ENCODE measurements at regions not wholly inside any gene's neighbourhood (a gene's known extent, or its start where the extent isn't known, plus 50 kb on each side); places are given as distances from the start of the nearest gene placed in this dataset.

DNA sequence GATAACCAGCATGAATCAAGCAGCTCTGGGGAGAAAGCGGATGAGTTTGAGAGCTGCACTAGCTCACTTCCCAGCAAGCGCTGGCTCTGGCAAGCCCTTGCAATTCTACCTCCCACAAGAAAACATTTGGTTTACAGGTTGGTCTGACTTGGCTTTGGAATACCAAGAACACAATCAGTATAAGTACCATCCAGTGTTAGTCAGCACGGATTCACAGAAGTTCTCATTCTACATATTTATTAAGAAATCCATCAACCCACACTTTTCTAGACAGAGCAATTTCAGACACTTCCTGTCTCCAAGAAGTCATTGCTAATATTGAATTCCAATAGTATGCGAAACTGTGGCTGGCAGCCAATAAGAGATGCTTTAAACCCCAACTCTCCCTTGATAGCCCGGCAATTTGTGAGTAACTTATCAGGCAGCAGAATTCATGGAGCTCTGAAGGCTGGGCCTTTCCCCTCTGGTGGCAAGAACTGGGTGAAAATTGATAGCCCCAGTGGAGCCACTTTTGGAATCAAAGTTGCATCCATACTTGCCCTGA is 59.4 kb upstream of the WASF3 start:
- TF ChIP-seq POLR2AphosphoS5 (IDR thresholded peaks at IDR 0.05) (no peak), POLR2A (IDR thresholded peaks at IDR 0.05) (no peak)
- TF ChIP-seq, protein P1, sequence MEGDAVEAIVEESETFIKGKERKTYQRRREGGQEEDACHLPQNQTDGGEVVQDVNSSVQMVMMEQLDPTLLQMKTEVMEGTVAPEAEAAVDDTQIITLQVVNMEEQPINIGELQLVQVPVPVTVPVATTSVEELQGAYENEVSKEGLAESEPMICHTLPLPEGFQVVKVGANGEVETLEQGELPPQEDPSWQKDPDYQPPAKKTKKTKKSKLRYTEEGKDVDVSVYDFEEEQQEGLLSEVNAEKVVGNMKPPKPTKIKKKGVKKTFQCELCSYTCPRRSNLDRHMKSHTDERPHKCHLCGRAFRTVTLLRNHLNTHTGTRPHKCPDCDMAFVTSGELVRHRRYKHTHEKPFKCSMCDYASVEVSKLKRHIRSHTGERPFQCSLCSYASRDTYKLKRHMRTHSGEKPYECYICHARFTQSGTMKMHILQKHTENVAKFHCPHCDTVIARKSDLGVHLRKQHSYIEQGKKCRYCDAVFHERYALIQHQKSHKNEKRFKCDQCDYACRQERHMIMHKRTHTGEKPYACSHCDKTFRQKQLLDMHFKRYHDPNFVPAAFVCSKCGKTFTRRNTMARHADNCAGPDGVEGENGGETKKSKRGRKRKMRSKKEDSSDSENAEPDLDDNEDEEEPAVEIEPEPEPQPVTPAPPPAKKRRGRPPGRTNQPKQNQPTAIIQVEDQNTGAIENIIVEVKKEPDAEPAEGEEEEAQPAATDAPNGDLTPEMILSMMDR (IDR thresholded peaks at IDR 0.05): no peak
